H1 (cell line): ENCODE measurements at regions not wholly inside any gene's neighbourhood (a gene's known extent, or its start where the extent isn't known, plus 50 kb on each side); places are given as distances from the start of the nearest gene placed in this dataset.
"Not testable (repeated sequence)": the region's sequence is repeated elsewhere in the genome, so short reads cannot be mapped to it uniquely, and the experiment has no call there.

ENCODE experiments used
- CTCF ChIA-PET: fragments of 300-600 bp; sonication (Branson Sonifier 250); formaldehyde crosslinking; loops from one replicate; lab custom pipeline; 2021; ENCODE audit not compliant: partially characterized antibody; lab: Charles Lee
- POLR2A ChIA-PET: fragments of 300-600 bp; sonication (Branson Sonifier 250); formaldehyde crosslinking; loops from one replicate; lab custom pipeline; 2021; ENCODE audit warnings: inconsistent platforms; ENCODE audit not compliant: partially characterized antibody; lab: Charles Lee
- DNase-seq, 2 experiments: peaks; one replicate each; pipeline versions ENCODE4 v3.0.0 to v3.0.0-alpha.2; 2010 to 2022; ENCODE audit warnings: low spot score in 2 of 2, low read depth in 1 of 2, mixed read lengths in 1 of 2
- FAIRE-seq: peaks from 2 replicates; lab custom pipeline; 2011; peaks lifted over from hg19 to GRCh38; lab: Jason Lieb, UNC
- H2AFZ ChIP-seq: 2 replicates; pipeline ENCODE4 v1.8.1; 2012; ENCODE audit warnings: low read length, inconsistent platforms
- H2AK5ac ChIP-seq: 2 replicates; pipeline ENCODE4 v1.6.1; 2013; ENCODE audit warnings: low read depth, low read length
- H2BK120ac ChIP-seq: replicated peaks from 2 replicates; pipeline ENCODE3; 2013; ENCODE audit warnings: low read depth, low read length, inconsistent platforms
- H2BK12ac ChIP-seq: 2 replicates; pipeline ENCODE4 v1.6.1; 2013; ENCODE audit warnings: low read depth, low read length
- H2BK15ac ChIP-seq: 2 replicates; pipeline ENCODE4 v1.6.1; 2013; ENCODE audit warnings: low read length
- H2BK20ac ChIP-seq: 2 replicates; pipeline ENCODE4 v1.6.1; 2013; ENCODE audit warnings: low read length
- H2BK5ac ChIP-seq: 2 replicates; pipeline ENCODE4 v1.6.1; 2013; ENCODE audit warnings: low read depth, low read length
- H3K14ac ChIP-seq: 2 replicates; pipeline ENCODE4 v1.6.1; 2013; ENCODE audit warnings: inconsistent platforms; ENCODE audit not compliant: insufficient read length
- H3K18ac ChIP-seq: 2 replicates; pipeline ENCODE4 v1.6.1; 2013; ENCODE audit warnings: low read length; ENCODE audit errors: extremely low read depth
- H3K23ac ChIP-seq: 2 replicates; pipeline ENCODE4 v1.6.1; 2013; ENCODE audit warnings: inconsistent platforms; ENCODE audit not compliant: insufficient read length
- H3K23me2 ChIP-seq: 2 replicates; pipeline ENCODE4 v1.6.1; 2013; ENCODE audit warnings: low read depth, low read length
- H3K27ac ChIP-seq: 2 replicates; pipeline ENCODE4 v1.6.1; 2011; ENCODE audit warnings: low read depth, low read length, inconsistent platforms
- H3K27me3 ChIP-seq, 4 experiments: replicated peaks in 1 of 4; 1 replicate in 1 of 4; 2 replicates in 3 of 4; pipeline versions ENCODE4 v1.6.1 to v1.8.1; 2011 to 2013; ENCODE audit warnings: low read length in 3 of 4, mild to moderate bottlenecking in 3 of 4, inconsistent platforms in 2 of 4, mixed read lengths in 2 of 4, moderate library complexity in 1 of 4; ENCODE audit not compliant: control insufficient read depth in 3 of 4, insufficient read depth in 3 of 4; ENCODE audit errors: extremely low read depth in 1 of 4
- H3K36me3 ChIP-seq, 4 experiments: 2 replicates each; pipeline versions ENCODE4 v1.6.1 to v1.8.1; 2011 to 2013; ENCODE audit warnings: mild to moderate bottlenecking in 4 of 4, low read length in 3 of 4, moderate library complexity in 2 of 4, control low read depth in 1 of 4, inconsistent platforms in 1 of 4; ENCODE audit not compliant: insufficient read depth in 4 of 4, control insufficient read depth in 2 of 4
- H3K4ac ChIP-seq: replicated peaks from 2 replicates; pipeline ENCODE3; 2013; ENCODE audit warnings: low read length, low read depth, mixed read lengths, inconsistent platforms; ENCODE audit not compliant: insufficient read length
- H3K4me1 ChIP-seq, 4 experiments: replicated peaks in 1 of 4; 1 replicate in 1 of 4; 2 replicates in 3 of 4; pipeline versions ENCODE4 v1.6.1 to v1.8.1; 2011 to 2013; ENCODE audit warnings: low read length in 3 of 4, inconsistent platforms in 2 of 4, mixed read lengths in 1 of 4; ENCODE audit not compliant: insufficient read depth in 4 of 4, control insufficient read depth in 3 of 4
- H3K4me2 ChIP-seq, 2 experiments: 2 replicates each; pipeline versions ENCODE4 v1.6.1 to v1.8.1; 2011 to 2013; ENCODE audit warnings: low read depth in 2 of 2, low read length in 2 of 2, control low read depth in 1 of 2, inconsistent platforms in 1 of 2, mild to moderate bottlenecking in 1 of 2; ENCODE audit not compliant: insufficient read depth in 1 of 2
- H3K4me3 ChIP-seq, 4 experiments: fragments of 200-600, 300-600 bp in 1 of 4; sonication (generic), shearing (Covaris generic), sonication (Bioruptor Twin) in 1 of 4; 2 replicates each; pipeline versions ENCODE4 v1.5.1 to v1.8.1; 2011 to 2016; ENCODE audit warnings: low read length in 4 of 4, low read depth in 3 of 4, control low read depth in 2 of 4, inconsistent platforms in 2 of 4, mild to moderate bottlenecking in 2 of 4, mixed read lengths in 1 of 4, moderate library complexity in 1 of 4; ENCODE audit not compliant: insufficient read depth in 2 of 4; ENCODE audit errors: extremely low read depth in 1 of 4
- H3K56ac ChIP-seq: replicated peaks from 2 replicates; pipeline ENCODE3; 2013; ENCODE audit warnings: low read depth, mild to moderate bottlenecking, mixed read lengths, low read length, inconsistent platforms; ENCODE audit not compliant: insufficient read length
- H3K79me1 ChIP-seq: 2 replicates; pipeline ENCODE4 v1.6.1; 2013; ENCODE audit warnings: low read depth, low read length, control low read depth
- H3K79me2 ChIP-seq, 2 experiments: 2 replicates each; pipeline versions ENCODE4 v1.6.1 to v1.8.1; 2012 to 2013; ENCODE audit warnings: low read length in 2 of 2, mild to moderate bottlenecking in 2 of 2, inconsistent platforms in 1 of 2; ENCODE audit not compliant: insufficient read depth in 2 of 2, control insufficient read depth in 1 of 2
- H3K9ac ChIP-seq, 4 experiments: replicated peaks in 1 of 4; 1 replicate in 1 of 4; 2 replicates in 3 of 4; pipeline versions ENCODE4 v1.6.1 to v1.8.1; 2011 to 2013; ENCODE audit warnings: low read depth in 3 of 4, low read length in 3 of 4, control low read depth in 2 of 4, mild to moderate bottlenecking in 2 of 4, moderate library complexity in 2 of 4, inconsistent platforms in 1 of 4; ENCODE audit errors: extremely low read depth in 1 of 4
- H3K9me3 ChIP-seq, 2 experiments: 2 replicates each; pipeline versions ENCODE4 v1.6.1 to v1.8.1; 2012 to 2013; ENCODE audit warnings: mild to moderate bottlenecking in 2 of 2, moderate library complexity in 2 of 2, control low read depth in 1 of 2, inconsistent platforms in 1 of 2, low read depth in 1 of 2, low read length in 1 of 2, mixed read lengths in 1 of 2; ENCODE audit not compliant: insufficient read depth in 2 of 2
- H4K20me1 ChIP-seq, 2 experiments: replicated peaks in 1 of 2; 2 replicates each; pipeline versions ENCODE3 to v1.8.1; 2011 to 2013; ENCODE audit warnings: inconsistent platforms in 2 of 2, low read length in 2 of 2, mild to moderate bottlenecking in 1 of 2; ENCODE audit not compliant: insufficient read depth in 2 of 2, control insufficient read depth in 1 of 2
- H4K5ac ChIP-seq: 2 replicates; pipeline ENCODE4 v1.6.1; 2013; ENCODE audit warnings: low read length, low read depth, mixed read lengths, inconsistent platforms; ENCODE audit not compliant: insufficient read length
- H4K8ac ChIP-seq: 2 replicates; pipeline ENCODE4 v1.8.0; 2013; ENCODE audit warnings: mild to moderate bottlenecking, moderate library complexity, low read length, inconsistent platforms; ENCODE audit not compliant: insufficient read depth; ENCODE audit errors: extremely low read depth
- H4K91ac ChIP-seq: replicated peaks from 2 replicates; pipeline ENCODE3; 2013; ENCODE audit warnings: low read length, mixed read lengths, inconsistent platforms; ENCODE audit not compliant: insufficient read length
- TAF1 ChIP-seq: IDR thresholded peaks from 2 replicates; pipeline ENCODE4 v1.6.1; 2011; ENCODE audit warnings: mild to moderate bottlenecking, low read depth, low read length
- WGBS, 2 experiments: shearing (Covaris generic) in 1 of 2; methylation state at CpG; one replicate each; pipeline versions ENCODE4 v1.1.6 to v1.1.7; 2013 to 2015; ENCODE audit warnings: low lambda C conversion rate in 2 of 2, mixed read lengths in 2 of 2, inconsistent platforms in 1 of 2, low coverage in 1 of 2, missing lambda C conversion rate in 1 of 2; ENCODE audit not compliant: insufficient replicate concordance in 2 of 2, insufficient coverage in 1 of 2, insufficient read length in 1 of 2; ENCODE audit errors: extremely low coverage in 1 of 2, missing lambda C conversion rate in 1 of 2; 5-methylcytosine and 5-hydroxymethylcytosine counted together

GRCh38 chr12:5173511-5174011, 129.9 kb downstream of the KCNA5 start (continued):
- TF ChIP-seq TAF1: no peak

- H3K56ac ChIP-seq, H3K14ac ChIP-seq, H3K9me3 ChIP-seq, H3K79me2 ChIP-seq, H2BK5ac ChIP-seq, H2BK20ac ChIP-seq, H3K79me1 ChIP-seq, H3K4me1 ChIP-seq, H4K5ac ChIP-seq, H3K36me3 ChIP-seq, H3K23ac ChIP-seq, H4K8ac ChIP-seq, H2AK5ac ChIP-seq, H2BK12ac ChIP-seq, H3K4ac ChIP-seq, POLR2A ChIA-PET, H4K20me1 ChIP-seq, H2AFZ ChIP-seq, FAIRE-seq, H3K27me3 ChIP-seq, H3K4me2 ChIP-seq, H4K91ac ChIP-seq, H3K27ac ChIP-seq, H3K4me3 ChIP-seq, H2BK120ac ChIP-seq, H3K9ac ChIP-seq, H3K18ac ChIP-seq, H3K23me2 ChIP-seq, DNase-seq, H2BK15ac ChIP-seq: not testable (repeated sequence)
- 93% methylated on average over 2 of the region's 2 CpGs; no CpG with 5 or more reads in 1 of the 2 experiments for WGBS, 2 experiments
- CTCF ChIA-PET: interaction anchor here (2.7 to 6.3 kb wide), 2 partner anchors 26 to 267 kb away, joined by 13 to 33 read pairs; no protein-coding TSS in a partner anchor
Observed at GRCh38 chr12:5175415-5175814, 131.7 kb downstream of the KCNA5 start.
